Adrenal gland (tissue), 9 donors: ENCODE measurements at regions not wholly inside any gene's neighbourhood (a gene's known extent, or its start where the extent isn't known, plus 50 kb on each side); places are given as distances from the start of the nearest gene placed in this dataset.
A peak's percentile ranks its signal among the peaks of the same experiment; 100 is the strongest.

ENCODE experiments used
- DNase-seq, 7 donors: peaks; one replicate each; pipeline ENCODE4 v3.0.0-alpha.2; 2019 to 2020
- H3K27ac ChIP-seq, 5 donors: fragments of 200-600 bp; sonication (generic) in 4 of 5; 1 replicate in 3 of 5; 2 replicates in 2 of 5; pipeline versions ENCODE4 v1.5.1 to v1.8.0; 2016 to 2020; ENCODE audit warnings: mild to moderate bottlenecking in 1 of 5
- H3K27me3 ChIP-seq: fragments of 200-600 bp; 2 replicates; pipeline ENCODE4 v1.8.0; 2021
- H3K36me3 ChIP-seq, 2 donors: fragments of 200-600 bp; replicated peaks in 1 of 2; 1 replicate in 1 of 2; 2 replicates in 1 of 2; pipeline versions ENCODE4 v1.5.1 to v1.8.0; 2018 to 2022
- H3K4me1 ChIP-seq, 2 donors: fragments of 200-600 bp; replicated peaks in 1 of 2; 1 replicate in 1 of 2; 2 replicates in 1 of 2; pipeline versions ENCODE4 v1.5.1 to v1.8.0; 2018 to 2021
- H3K4me3 ChIP-seq, 4 donors: fragments of 200-600 bp; sonication (generic) in 3 of 4; one replicate each; pipeline ENCODE4 v1.5.1; 2016 to 2018
- H3K9me3 ChIP-seq, 3 donors: fragments of 200-600 bp; sonication (generic) in 1 of 3; replicated peaks in 1 of 3; 1 replicate in 2 of 3; 2 replicates in 1 of 3; pipeline versions ENCODE4 v1.5.1 to v1.8.0; 2016 to 2021
- CTCF ChIP-seq, 6 experiments: fragments of 450-650 bp in 4 of 6; fragments of 200-600 bp in 2 of 6; sonication (generic) in 1 of 6; IDR thresholded peaks; 1 replicate in 5 of 6; 2 replicates in 1 of 6; pipeline versions ENCODE4 v1.5.1 to v1.8.0; 2016 to 2021; ENCODE audit warnings: antibody characterized with exemption in 6 of 6, mild to moderate bottlenecking in 2 of 6, moderate library complexity in 1 of 6
- POLR2A ChIP-seq, 2 donors: fragments of 450-650 bp; IDR thresholded peaks; one replicate each; pipeline ENCODE4 v1.6.1; 2017; ENCODE audit warnings: antibody characterized with exemption in 2 of 2, mild to moderate bottlenecking in 2 of 2, moderate library complexity in 1 of 2
- WGBS, 4 donors: extraction: QIAGEN DNeasy Blood & Tissue Kit in 2 of 4; methylation state at CpG; one replicate each; pipeline versions ENCODE4 v1.1.5 to v1.1.7; 2013 to 2017; 5-methylcytosine and 5-hydroxymethylcytosine counted together
- intact Hi-C, 2 donors: fragments of 100-400 bp; cut with DNase I; formaldehyde crosslinking; loops; one replicate each; pipeline versions ENCODE4 v1.14.1 to v1.15.0; 2022 to 2023
- donor health status: healthy with polysubstance abuse.
- donor health status: Bipolar disorder and iron deficiency.
- donor health status: DM: yes; HTN: yes; CAD: no.
- donor health status: DM: no; HTN: no; CAD: no.
- donor health status: DM: no; HTN: no; CAD: no.

- no peaks in the 10 kb centered on the region for H3K36me3 ChIP-seq
- H3K27ac ChIP-seq = no peak overlapping the region
- H3K4me1 ChIP-seq = peaks cover 0 to 16% of the 10 kb centered on the region in 2 donors
- WGBS, 4 donors = 72 to 90% (median 82%) methylated on average over 1 of the region's 1 CpG
- H3K27me3 ChIP-seq = no peaks in the 10 kb centered on the region
- TF ChIP-seq POLR2A (IDR thresholded peaks at IDR 0.05) (no peak), CTCF (IDR thresholded peaks at IDR 0.05) (no peak)
- H3K4me3 ChIP-seq = no peak overlapping the region
- intact Hi-C loops = no loop called here
- no peaks in the 10 kb centered on the region for H3K9me3 ChIP-seq
- DNase-seq = no peak
Measured at GRCh38 chr4:38365261-38365660, 298.7 kb upstream of the KLF3 start.

- Histone ChIP-seq H3K4me3 (no peak overlapping the region), H3K36me3 (no peaks in the 10 kb centered on the region), H3K27ac (no peak overlapping the region), H3K4me1 (peaks cover 0 to 16% of the 10 kb centered on the region in 2 donors), H3K9me3 (no peaks in the 10 kb centered on the region), H3K27me3 (no peaks in the 10 kb centered on the region)
- whole genome bisulfite sequencing, 4 donors = 69 to 86% (median 80%) methylated on average over 8 of the region's 8 CpGs
- intact Hi-C loops = no loop called here
- no peak for TF ChIP-seq CTCF (IDR thresholded peaks at IDR 0.05)
- TF ChIP-seq POLR2A (IDR thresholded peaks at IDR 0.05) = no peak
- no peak for DNase-seq
Measured at GRCh38 chr4:38365748-38366310, 298.2 kb upstream of the KLF3 start.

GRCh38 chr4:38366456-38366855, 297.5 kb upstream of the KLF3 start:
- Histone ChIP-seq H3K9me3 (no peaks in the 10 kb centered on the region), H3K4me1 (peaks cover 0 to 21% of the 10 kb centered on the region in 2 donors), H3K36me3 (no peaks in the 10 kb centered on the region), H3K4me3 (no peak overlapping the region), H3K27ac (no peak overlapping the region), H3K27me3 (no peaks in the 10 kb centered on the region)
- intact Hi-C loops = no loop called here
- peak; percentile 27 to 58 (median 35) for DNase-seq
- TF ChIP-seq CTCF (IDR thresholded peaks at IDR 0.05) (no peak), POLR2A (IDR thresholded peaks at IDR 0.05) (no peak)

- Histone ChIP-seq H3K9me3 (no peaks in the 10 kb centered on the region), H3K4me1 (peaks cover 0 to 17% of the 10 kb centered on the region in 2 donors), H3K36me3 (no peaks in the 10 kb centered on the region), H3K27ac (no peak overlapping the region), H3K4me3 (no peak overlapping the region), H3K27me3 (no peaks in the 10 kb centered on the region)
- no peak for DNase-seq
- intact Hi-C loops = no loop called here
- TF ChIP-seq POLR2A (IDR thresholded peaks at IDR 0.05) (no peak), CTCF (IDR thresholded peaks at IDR 0.05) (no peak)
Measured at GRCh38 chr4:38366997-38367396, 297.0 kb upstream of the KLF3 start.
